ENCODE measurements at regions not wholly inside any gene's neighbourhood (a gene's known extent, or its start where the extent isn't known, plus 50 kb on each side); places are given as distances from the start of the nearest gene placed in this dataset.

GRCh38 chrX:4642114-4642513, 928.7 kb upstream of the PRKX start:
- TF ChIP-seq TARDBP (IDR thresholded peaks at IDR 0.05): no peak
- no peak for TF ChIP-seq ZNF384 (IDR thresholded peaks at IDR 0.05)
